ENCODE measurements at regions not wholly inside any gene's neighbourhood (a gene's known extent, or its start where the extent isn't known, plus 50 kb on each side); places are given as distances from the start of the nearest gene placed in this dataset.

GRCh38 chr2:192283450-192283849 lies 88.7 kb upstream of the TMEFF2 start:
- no peak for TF ChIP-seq EZH2 (IDR thresholded peaks at IDR 0.05; ENCODE audit: insufficient read depth, low read length)
- no peak for TF ChIP-seq CTCF (IDR thresholded peaks at IDR 0.05; ENCODE audit: insufficient read depth, low read depth, low read length)
